ENCODE measurements at regions not wholly inside any gene's neighbourhood (a gene's known extent, or its start where the extent isn't known, plus 50 kb on each side); places are given as distances from the start of the nearest gene placed in this dataset.

DNA sequence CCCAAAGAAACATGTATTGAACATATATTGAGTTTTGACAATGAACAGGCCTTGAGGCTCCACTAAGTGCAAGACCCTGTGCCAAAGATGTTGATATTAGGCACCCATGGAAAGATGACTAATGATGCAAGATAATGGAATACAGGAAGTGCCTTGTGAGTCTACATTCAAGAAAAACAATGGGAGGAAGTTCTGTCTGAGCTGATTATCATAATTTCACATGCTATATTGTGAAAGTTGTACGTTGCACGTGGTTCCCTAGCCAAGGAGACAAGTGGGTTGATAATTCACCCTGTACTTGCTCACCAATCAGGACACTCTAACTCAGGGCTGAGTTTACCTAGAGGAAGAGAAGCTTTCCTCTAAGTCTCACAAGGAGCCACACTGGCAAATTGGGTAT lies 186.9 kb upstream of the STAC start:
- H3K4me3 ChIP-seq, result no peak overlapping the region
- TF ChIP-seq, protein P1, sequence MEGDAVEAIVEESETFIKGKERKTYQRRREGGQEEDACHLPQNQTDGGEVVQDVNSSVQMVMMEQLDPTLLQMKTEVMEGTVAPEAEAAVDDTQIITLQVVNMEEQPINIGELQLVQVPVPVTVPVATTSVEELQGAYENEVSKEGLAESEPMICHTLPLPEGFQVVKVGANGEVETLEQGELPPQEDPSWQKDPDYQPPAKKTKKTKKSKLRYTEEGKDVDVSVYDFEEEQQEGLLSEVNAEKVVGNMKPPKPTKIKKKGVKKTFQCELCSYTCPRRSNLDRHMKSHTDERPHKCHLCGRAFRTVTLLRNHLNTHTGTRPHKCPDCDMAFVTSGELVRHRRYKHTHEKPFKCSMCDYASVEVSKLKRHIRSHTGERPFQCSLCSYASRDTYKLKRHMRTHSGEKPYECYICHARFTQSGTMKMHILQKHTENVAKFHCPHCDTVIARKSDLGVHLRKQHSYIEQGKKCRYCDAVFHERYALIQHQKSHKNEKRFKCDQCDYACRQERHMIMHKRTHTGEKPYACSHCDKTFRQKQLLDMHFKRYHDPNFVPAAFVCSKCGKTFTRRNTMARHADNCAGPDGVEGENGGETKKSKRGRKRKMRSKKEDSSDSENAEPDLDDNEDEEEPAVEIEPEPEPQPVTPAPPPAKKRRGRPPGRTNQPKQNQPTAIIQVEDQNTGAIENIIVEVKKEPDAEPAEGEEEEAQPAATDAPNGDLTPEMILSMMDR (IDR thresholded peaks at IDR 0.05; ENCODE audit: control extremely low read depth, extremely low read depth), result no peak
- no peaks in the 10 kb centered on the region for H3K36me3 ChIP-seq (ENCODE audit: control insufficient read depth in 4 of 4, insufficient read depth in 4 of 4, low read length in 4 of 4)
- H3K9ac ChIP-seq (ENCODE audit: insufficient read depth in 1 of 2, low read length in 2 of 2), result no peak overlapping the region
- WGBS, 2 donors, result 23 to 60% methylated on average over 2 of the region's 2 CpGs
- no peak overlapping the region for H3K27ac ChIP-seq (ENCODE audit: low read depth in 1 of 2, low read length in 1 of 2)
- H3K4me1 ChIP-seq (ENCODE audit: control insufficient read depth in 5 of 5, insufficient read depth in 5 of 5, low read length in 5 of 5), result no peaks in the 10 kb centered on the region
- H3K27me3 ChIP-seq (ENCODE audit: control insufficient read depth in 3 of 3, insufficient read depth in 3 of 3, low read length in 2 of 3), result no peaks in the 10 kb centered on the region
- H3K9me3 ChIP-seq (ENCODE audit: control insufficient read depth in 4 of 4, insufficient read depth in 3 of 4, low read length in 3 of 4), result peaks cover 0 to 3% (median 0%) of the 10 kb centered on the region in 4 donors
- ATAC-seq (ENCODE audit: insufficient read depth, low FRiP score), result no peak
- peak in 2 of 3 donors; percentile 7 to 70 for DNase-seq

DNA sequence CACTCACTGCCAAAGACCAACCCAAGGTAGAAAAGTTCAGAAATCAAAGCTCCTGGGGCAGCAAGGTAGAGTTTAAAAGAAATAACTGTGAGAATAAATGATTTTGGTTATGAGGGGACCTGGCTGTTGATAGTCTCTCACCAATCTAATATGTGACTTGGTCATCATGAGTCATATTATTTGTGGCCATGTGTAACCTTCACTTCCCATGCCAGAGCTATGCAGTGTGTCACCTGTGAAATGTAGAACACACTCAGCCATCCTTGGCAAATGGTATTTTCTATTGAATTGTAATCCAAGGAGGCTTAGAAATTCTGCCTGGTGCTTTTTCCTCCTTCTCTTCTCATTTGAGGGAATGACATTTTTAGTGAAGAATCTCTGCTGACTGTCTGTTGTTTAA lies 184.2 kb upstream of the STAC start:
- no peaks in the 10 kb centered on the region for H3K36me3 ChIP-seq (ENCODE audit: control insufficient read depth in 4 of 4, insufficient read depth in 4 of 4, low read length in 4 of 4)
- no peaks in the 10 kb centered on the region for H3K9me3 ChIP-seq (ENCODE audit: control insufficient read depth in 4 of 4, insufficient read depth in 3 of 4, low read length in 3 of 4)
- H3K4me1 ChIP-seq (ENCODE audit: control insufficient read depth in 5 of 5, insufficient read depth in 5 of 5, low read length in 5 of 5), result no peaks in the 10 kb centered on the region
- H3K9ac ChIP-seq (ENCODE audit: insufficient read depth in 1 of 2, low read length in 2 of 2), result no peak overlapping the region
- DNase-seq (no peak), ATAC-seq (ENCODE audit: insufficient read depth, low FRiP score) (no peak)
- no peak overlapping the region for H3K27ac ChIP-seq (ENCODE audit: low read depth in 1 of 2, low read length in 1 of 2)
- TF ChIP-seq, protein P1 (IDR thresholded peaks at IDR 0.05; ENCODE audit: control extremely low read depth, extremely low read depth), result no peak
- H3K27me3 ChIP-seq (ENCODE audit: control insufficient read depth in 3 of 3, insufficient read depth in 3 of 3, low read length in 2 of 3), result no peaks in the 10 kb centered on the region
- H3K4me3 ChIP-seq, result no peak overlapping the region

DNA sequence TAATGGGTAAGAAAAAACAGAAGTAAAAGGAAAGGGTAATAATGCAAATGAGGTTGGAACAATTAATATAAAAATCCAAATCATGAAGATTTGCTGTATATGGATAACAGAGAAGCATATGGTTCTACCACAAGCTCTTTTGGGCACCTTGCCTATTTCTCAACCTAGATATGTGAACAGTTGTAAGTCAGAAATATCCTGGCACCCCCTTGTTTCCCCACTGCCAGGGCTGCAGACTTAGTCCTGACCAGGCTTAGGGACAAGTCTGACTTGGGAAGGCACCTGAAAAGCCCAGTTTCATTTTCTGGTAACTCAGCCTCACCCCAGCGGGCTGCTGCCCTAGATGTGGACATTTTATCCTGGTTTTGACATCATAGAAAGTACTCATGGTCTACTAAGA lies 183.2 kb upstream of the STAC start:
- Histone ChIP-seq H3K27me3 (ENCODE audit: control insufficient read depth in 3 of 3, insufficient read depth in 3 of 3, low read length in 2 of 3) (no peaks in the 10 kb centered on the region), H3K27ac (ENCODE audit: low read depth in 1 of 2, low read length in 1 of 2) (no peak overlapping the region), H3K4me1 (ENCODE audit: control insufficient read depth in 5 of 5, insufficient read depth in 5 of 5, low read length in 5 of 5) (no peaks in the 10 kb centered on the region), H3K9ac (ENCODE audit: insufficient read depth in 1 of 2, low read length in 2 of 2) (no peak overlapping the region), H3K9me3 (ENCODE audit: control insufficient read depth in 4 of 4, insufficient read depth in 3 of 4, low read length in 3 of 4) (no peaks in the 10 kb centered on the region), H3K36me3 (ENCODE audit: control insufficient read depth in 4 of 4, insufficient read depth in 4 of 4, low read length in 4 of 4) (no peaks in the 10 kb centered on the region), H3K4me3 (no peak overlapping the region)
- TF ChIP-seq, protein P1 (IDR thresholded peaks at IDR 0.05; ENCODE audit: control extremely low read depth, extremely low read depth), result no peak
- WGBS, 2 donors, result 0 to 50% methylated on average over 1 of the region's 1 CpG
- ATAC-seq (ENCODE audit: insufficient read depth, low FRiP score) (no peak), DNase-seq (no peak)

DNA sequence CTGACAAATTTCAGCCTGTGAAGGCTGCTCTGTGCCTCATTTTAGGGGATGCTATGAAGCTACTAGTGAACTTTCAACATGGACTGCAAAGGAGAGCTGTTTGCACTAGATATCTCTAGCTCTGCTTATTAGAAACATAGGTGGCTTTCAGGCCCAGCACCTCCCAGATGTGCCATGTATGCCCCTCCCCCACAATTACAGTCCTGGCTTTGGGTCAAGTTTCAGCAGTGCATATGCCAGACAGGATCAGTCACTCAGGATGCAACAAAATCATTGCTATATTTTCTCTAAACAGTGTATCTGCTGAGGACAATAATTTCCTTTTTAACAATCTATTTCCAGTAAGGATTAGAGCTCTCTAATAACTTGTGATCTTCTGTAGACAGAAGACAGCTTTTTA lies 178.8 kb upstream of the STAC start:
- no peak overlapping the region for H3K9ac ChIP-seq (ENCODE audit: insufficient read depth in 1 of 2, low read length in 2 of 2)
- ATAC-seq (ENCODE audit: insufficient read depth, low FRiP score), result no peak
- no peak overlapping the region for H3K4me3 ChIP-seq
- no peaks in the 10 kb centered on the region for H3K9me3 ChIP-seq (ENCODE audit: control insufficient read depth in 4 of 4, insufficient read depth in 3 of 4, low read length in 3 of 4)
- no peaks in the 10 kb centered on the region for H3K27me3 ChIP-seq (ENCODE audit: control insufficient read depth in 3 of 3, insufficient read depth in 3 of 3, low read length in 2 of 3)
- H3K4me1 ChIP-seq (ENCODE audit: control insufficient read depth in 5 of 5, insufficient read depth in 5 of 5, low read length in 5 of 5), result no peaks in the 10 kb centered on the region
- TF ChIP-seq, protein P1 (IDR thresholded peaks at IDR 0.05; ENCODE audit: control extremely low read depth, extremely low read depth), result no peak
- DNase-seq, result peak in 2 of 3 donors; percentile 15 to 17
- H3K27ac ChIP-seq (ENCODE audit: low read depth in 1 of 2, low read length in 1 of 2), result no peak overlapping the region
- no peaks in the 10 kb centered on the region for H3K36me3 ChIP-seq (ENCODE audit: control insufficient read depth in 4 of 4, insufficient read depth in 4 of 4, low read length in 4 of 4)

Data from lung (tissue), 11 donors.